Liver (tissue), 8 donors: ENCODE measurements at regions not wholly inside any gene's neighbourhood (a gene's known extent, or its start where the extent isn't known, plus 50 kb on each side); places are given as distances from the start of the nearest gene placed in this dataset.

ENCODE experiments used
- DNase-seq: peaks from one replicate; pipeline ENCODE4 v3.0.0-alpha.2; 2017; ENCODE audit warnings: low spot score
- H3K27ac ChIP-seq, 2 donors: one replicate each; pipeline ENCODE4 v1.7.0; 2013; ENCODE audit warnings: inconsistent platforms in 2 of 2, low read length in 2 of 2, control low read depth in 1 of 2, low read depth in 1 of 2, mild to moderate bottlenecking in 1 of 2
- H3K27me3 ChIP-seq, 4 donors: one replicate each; pipeline versions ENCODE4 v1.6.1 to v1.7.0; 2013; ENCODE audit warnings: low read length in 3 of 4, inconsistent platforms in 1 of 4, mild to moderate bottlenecking in 1 of 4, moderate library complexity in 1 of 4; ENCODE audit not compliant: control insufficient read depth in 4 of 4, insufficient read depth in 4 of 4
- H3K36me3 ChIP-seq, 4 donors: one replicate each; pipeline versions ENCODE4 v1.6.1 to v1.7.0; 2013; ENCODE audit warnings: low read length in 3 of 4, mild to moderate bottlenecking in 3 of 4, low read depth in 1 of 4, moderate library complexity in 1 of 4; ENCODE audit not compliant: control insufficient read depth in 4 of 4, insufficient read depth in 3 of 4
- H3K4me1 ChIP-seq, 4 donors: one replicate each; pipeline versions ENCODE4 v1.6.1 to v1.7.0; 2013; ENCODE audit warnings: low read length in 3 of 4, mild to moderate bottlenecking in 3 of 4, moderate library complexity in 1 of 4; ENCODE audit not compliant: control insufficient read depth in 4 of 4, insufficient read depth in 4 of 4
- H3K4me3 ChIP-seq, 3 donors: one replicate each; pipeline versions ENCODE4 v1.6.1 to v1.7.0; 2013; ENCODE audit warnings: low read length in 3 of 3, control low read depth in 1 of 3, low read depth in 1 of 3, mild to moderate bottlenecking in 1 of 3
- H3K9ac ChIP-seq, 2 donors: one replicate each; pipeline ENCODE4 v1.7.0; 2013; ENCODE audit warnings: low read length in 2 of 2, mild to moderate bottlenecking in 2 of 2, moderate library complexity in 2 of 2, control low read depth in 1 of 2, low read depth in 1 of 2
- H3K9me3 ChIP-seq, 4 donors: one replicate each; pipeline versions ENCODE4 v1.6.1 to v1.7.0; 2013; ENCODE audit warnings: low read length in 3 of 4; ENCODE audit not compliant: control insufficient read depth in 4 of 4
- ATF3 ChIP-seq: IDR thresholded peaks from 2 replicates; pipeline ENCODE4 v1.6.1; 2016; ENCODE audit warnings: antibody characterized with exemption
- CTCF ChIP-seq: fragments of 150-350 bp; IDR thresholded peaks from 2 replicates; pipeline ENCODE4 v1.5.1; 2017; ENCODE audit warnings: improper control_type of control experiment, low read depth, low read length; ENCODE audit not compliant: missing input control
- EGR1 ChIP-seq, 2 donors: IDR thresholded peaks; 2 replicates each; pipeline ENCODE4 v1.6.1; 2016 to 2018; ENCODE audit warnings: antibody characterized with exemption in 2 of 2, low read depth in 2 of 2
- FOXA1 ChIP-seq: IDR thresholded peaks from 2 replicates; pipeline ENCODE4 v1.6.1; 2016; ENCODE audit warnings: antibody characterized with exemption
- FOXA2 ChIP-seq: IDR thresholded peaks from 2 replicates; pipeline ENCODE4 v1.6.1; 2016; ENCODE audit warnings: antibody characterized with exemption
- GABPA ChIP-seq, 2 donors: IDR thresholded peaks in 1 of 2; conservative IDR thresholded peaks in 1 of 2; 2 replicates each; pipeline ENCODE4 v1.6.1; 2016; ENCODE audit warnings: antibody characterized with exemption in 2 of 2, mild to moderate bottlenecking in 1 of 2, moderate library complexity in 1 of 2
- HNF4A ChIP-seq, 2 donors: conservative IDR thresholded peaks; 2 replicates each; pipeline ENCODE4 v1.6.1; 2016; ENCODE audit warnings: antibody characterized with exemption in 2 of 2, mild to moderate bottlenecking in 2 of 2
- HNF4G ChIP-seq: IDR thresholded peaks from 2 replicates; pipeline ENCODE4 v1.6.1; 2016; ENCODE audit warnings: antibody characterized with exemption
- JUND ChIP-seq, 2 donors: IDR thresholded peaks; 2 replicates each; pipeline ENCODE4 v1.6.1; 2016; ENCODE audit warnings: antibody characterized with exemption in 2 of 2
- MAX ChIP-seq: IDR thresholded peaks from 2 replicates; pipeline ENCODE4 v1.6.1; 2016; ENCODE audit warnings: antibody characterized with exemption
- NR2F2 ChIP-seq: IDR thresholded peaks from 2 replicates; pipeline ENCODE4 v1.6.1; 2016; ENCODE audit warnings: antibody characterized with exemption
- RAD21 ChIP-seq, 2 donors: IDR thresholded peaks; 2 replicates each; pipeline ENCODE4 v1.6.1; 2016; ENCODE audit warnings: antibody characterized with exemption in 2 of 2, mild to moderate bottlenecking in 2 of 2
- REST ChIP-seq: IDR thresholded peaks from 2 replicates; pipeline ENCODE4 v1.6.1; 2016; ENCODE audit warnings: antibody characterized with exemption, mild to moderate bottlenecking
- RXRA ChIP-seq, 2 donors: IDR thresholded peaks; 2 replicates each; pipeline ENCODE4 v1.6.1; 2017 to 2018; ENCODE audit warnings: antibody characterized with exemption in 2 of 2, mild to moderate bottlenecking in 1 of 2
- SP1 ChIP-seq: IDR thresholded peaks from 2 replicates; pipeline ENCODE4 v1.6.1; 2018; ENCODE audit warnings: antibody characterized with exemption, mild to moderate bottlenecking
- TAF1 ChIP-seq: conservative IDR thresholded peaks from 2 replicates; pipeline ENCODE4 v1.6.1; 2016; ENCODE audit warnings: antibody characterized with exemption, mild to moderate bottlenecking
- YY1 ChIP-seq: IDR thresholded peaks from 2 replicates; pipeline ENCODE4 v1.6.1; 2016; ENCODE audit warnings: antibody characterized with exemption, mild to moderate bottlenecking
- ZBTB33 ChIP-seq: IDR thresholded peaks from 2 replicates; pipeline ENCODE4 v1.6.1; 2016; ENCODE audit warnings: antibody characterized with exemption
- WGBS: extraction: QIAGEN DNeasy Blood & Tissue Kit; methylation state at CpG from one replicate; pipeline ENCODE4 v1.1.7; 2013; 5-methylcytosine and 5-hydroxymethylcytosine counted together
- donor health status: healthy.
- donor health status: healthy.
- donor health status: healthy.
- donor health status: healthy.
- donor health status: healthy.

GRCh38 chr2:236702657-236703372 lies 133.2 kb downstream of the ACKR3 start:
- 86% methylated on average over 14 of the region's 14 CpGs for WGBS
- no peaks in the 10 kb centered on the region for H3K9me3 ChIP-seq
- no peak overlapping the region for H3K9ac ChIP-seq
- DNase-seq, result no peak
- no peaks in the 10 kb centered on the region for H3K27me3 ChIP-seq
- H3K36me3 ChIP-seq, result no peaks in the 10 kb centered on the region
- peaks cover 4 to 45% (median 39%) of the 10 kb centered on the region in 4 donors for H3K4me1 ChIP-seq
- H3K4me3 ChIP-seq, result no peak overlapping the region
- no peak for TF ChIP-seq TAF1
- no peak for TF ChIP-seq GABPA (IDR thresholded peaks at IDR 0.05 in 1 of 2, conservative IDR thresholded peaks at IDR 0.05 in 1 of 2)
- peak; percentile 11 for TF ChIP-seq CTCF
- TF ChIP-seq SP1, result no peak
- H3K27ac ChIP-seq, result peak overlapping the region in 1 of 2 donors; percentile 44

- Histone ChIP-seq H3K36me3 (no peaks in the 10 kb centered on the region), H3K4me1 (peaks cover 4 to 45% (median 39%) of the 10 kb centered on the region in 4 donors), H3K27me3 (no peaks in the 10 kb centered on the region), H3K27ac (peak overlapping the region; percentile 44 to 62), H3K9me3 (no peaks in the 10 kb centered on the region), H3K4me3 (no peak overlapping the region), H3K9ac (no peak overlapping the region)
- no peak for DNase-seq
- TF ChIP-seq REST (peak; percentile 54), HNF4G (no peak), TAF1 (peak; percentile 27), RXRA (IDR thresholded peaks at IDR 0.05) (peak; percentile 90 to 99), MAX (peak; percentile 84), GABPA (IDR thresholded peaks at IDR 0.05 in 1 of 2, conservative IDR thresholded peaks at IDR 0.05 in 1 of 2) (no peak), RAD21 (IDR thresholded peaks at IDR 0.05) (peak; percentile 66 to 68), HNF4A (conservative IDR thresholded peaks at IDR 0.05) (peak; percentile 65 to 87), FOXA2 (peak; percentile 60), EGR1 (IDR thresholded peaks at IDR 0.05; ENCODE audit: low read depth in 2 of 2) (peak in 1 of 2 donors; percentile 42), ZBTB33 (peak; percentile 73), JUND (IDR thresholded peaks at IDR 0.05) (peak in 1 of 2 donors; percentile 60), SP1 (peak; percentile 65), FOXA1 (peak; percentile 73), YY1 (peak; percentile 81), ATF3 (no peak), CTCF (no peak), NR2F2 (no peak)
- WGBS, result 44% methylated on average over 2 of the region's 2 CpGs
Measured at GRCh38 chr2:236703373-236703709, 133.7 kb downstream of the ACKR3 start.
